ENCODE measurements at regions not wholly inside any gene's neighbourhood (a gene's known extent, or its start where the extent isn't known, plus 50 kb on each side); places are given as distances from the start of the nearest gene placed in this dataset.

DNA sequence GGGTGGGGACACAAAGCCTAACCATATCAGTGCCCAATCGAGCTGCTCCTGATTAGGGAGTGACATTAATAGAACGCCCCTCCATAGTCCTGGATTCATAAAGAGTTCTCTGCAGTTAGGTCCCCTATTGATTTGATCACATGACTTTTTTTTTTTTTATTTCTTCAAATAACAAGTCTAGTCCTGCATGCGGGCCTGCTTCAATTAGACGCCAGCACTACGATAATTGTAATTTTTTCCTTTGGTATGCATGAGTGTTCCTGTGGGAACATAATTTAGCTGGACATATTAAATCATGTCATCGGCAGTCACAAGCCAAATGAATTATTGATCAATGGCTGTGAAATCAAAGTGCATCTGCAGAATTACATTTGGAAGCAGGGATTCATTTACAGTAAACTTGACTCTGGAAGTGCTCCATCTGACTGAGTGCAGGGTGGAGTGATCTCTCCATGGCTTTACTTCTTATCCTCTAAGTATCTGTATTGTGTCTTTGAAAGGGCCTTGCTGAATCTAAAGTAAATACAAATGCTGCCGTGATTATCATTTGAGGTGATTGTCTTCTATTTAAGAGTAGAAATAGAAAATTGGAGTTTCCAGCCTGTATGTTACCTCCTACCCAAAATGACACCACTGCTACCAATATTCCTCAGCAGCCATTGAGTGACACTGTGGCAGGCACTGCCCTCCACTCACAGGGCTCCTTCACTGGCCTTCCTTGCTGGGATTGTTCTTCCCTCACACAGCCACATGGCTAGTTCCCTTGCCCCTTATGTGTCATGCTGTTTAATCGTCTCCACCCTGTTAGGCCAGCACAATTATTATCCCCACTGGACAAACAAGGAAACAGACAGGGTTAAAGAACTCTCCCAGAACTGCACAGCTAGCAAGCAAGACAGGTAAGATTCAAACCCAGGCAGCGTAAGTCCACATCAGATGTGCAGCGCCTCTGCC lies 337.4 kb upstream of the ID2 start:
- Mint-ChIP-seq H3K9me3 (no peaks in the 10 kb centered on the region), H3K27ac (no peak overlapping the region), H3K27me3 (ENCODE audit: insufficient read depth) (no peaks in the 10 kb centered on the region), H3K36me3 (ENCODE audit: low read depth) (no peaks in the 10 kb centered on the region), H3K4me1 (peaks cover 25% of the 10 kb centered on the region), H3K4me3 (no peak overlapping the region)
- H3K27me3 ChIP-seq (ENCODE audit: control insufficient read depth, insufficient read depth, low read length, poor library complexity, severe bottlenecking), result no peaks in the 10 kb centered on the region
- WGBS, 2 experiments (ENCODE audit: insufficient coverage in 1 of 2, insufficient read length in 1 of 2), result 90 to 92% methylated on average over 8 to 10 of the region's 10 CpGs
- H3K4me1 ChIP-seq (ENCODE audit: control insufficient read depth, insufficient read depth, low read length), result peaks cover 11% of the 10 kb centered on the region
- DNase-seq, result peak; percentile 29
- H3K4me3 ChIP-seq (ENCODE audit: low read length), result no peak overlapping the region
- H3K9me3 ChIP-seq (ENCODE audit: control insufficient read depth, low read length), result peaks cover 6% of the 10 kb centered on the region
- H3K27ac ChIP-seq (ENCODE audit: low read depth, low read length), result no peak overlapping the region
- H3K36me3 ChIP-seq (ENCODE audit: control insufficient read depth, insufficient read depth, low read length), result no peaks in the 10 kb centered on the region
- TF ChIP-seq, protein P1, sequence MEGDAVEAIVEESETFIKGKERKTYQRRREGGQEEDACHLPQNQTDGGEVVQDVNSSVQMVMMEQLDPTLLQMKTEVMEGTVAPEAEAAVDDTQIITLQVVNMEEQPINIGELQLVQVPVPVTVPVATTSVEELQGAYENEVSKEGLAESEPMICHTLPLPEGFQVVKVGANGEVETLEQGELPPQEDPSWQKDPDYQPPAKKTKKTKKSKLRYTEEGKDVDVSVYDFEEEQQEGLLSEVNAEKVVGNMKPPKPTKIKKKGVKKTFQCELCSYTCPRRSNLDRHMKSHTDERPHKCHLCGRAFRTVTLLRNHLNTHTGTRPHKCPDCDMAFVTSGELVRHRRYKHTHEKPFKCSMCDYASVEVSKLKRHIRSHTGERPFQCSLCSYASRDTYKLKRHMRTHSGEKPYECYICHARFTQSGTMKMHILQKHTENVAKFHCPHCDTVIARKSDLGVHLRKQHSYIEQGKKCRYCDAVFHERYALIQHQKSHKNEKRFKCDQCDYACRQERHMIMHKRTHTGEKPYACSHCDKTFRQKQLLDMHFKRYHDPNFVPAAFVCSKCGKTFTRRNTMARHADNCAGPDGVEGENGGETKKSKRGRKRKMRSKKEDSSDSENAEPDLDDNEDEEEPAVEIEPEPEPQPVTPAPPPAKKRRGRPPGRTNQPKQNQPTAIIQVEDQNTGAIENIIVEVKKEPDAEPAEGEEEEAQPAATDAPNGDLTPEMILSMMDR (conservative IDR thresholded peaks at IDR 0.05), result no peak
- no peak overlapping the region for H3K9ac ChIP-seq (ENCODE audit: extremely low read depth, low read length, poor library complexity, severe bottlenecking)

DNA sequence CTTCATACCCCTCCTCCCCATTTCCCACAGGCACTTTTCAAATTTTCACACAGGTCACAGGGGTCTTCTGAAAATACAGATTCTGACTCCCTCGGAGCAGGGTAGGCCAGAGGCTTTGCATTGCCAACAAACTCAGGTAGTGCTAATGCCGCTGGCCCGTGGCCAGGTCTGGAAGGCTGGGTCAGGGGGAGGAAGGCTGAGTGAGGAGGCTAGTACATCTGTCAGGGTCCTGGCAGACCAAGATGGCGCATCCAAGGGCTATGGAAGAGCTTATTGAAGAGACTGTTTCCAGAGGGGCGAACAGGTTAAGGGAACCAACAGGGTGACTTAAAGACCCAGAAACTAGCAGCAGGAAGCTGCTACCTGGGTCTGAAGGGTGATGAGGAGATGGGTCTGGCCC lies 336.7 kb upstream of the ID2 start:
- Histone ChIP-seq H3K27ac (ENCODE audit: low read depth, low read length) (no peak overlapping the region), H3K4me3 (ENCODE audit: low read length) (no peak overlapping the region), H3K9ac (ENCODE audit: extremely low read depth, low read length, poor library complexity, severe bottlenecking) (no peak overlapping the region), H3K9me3 (ENCODE audit: control insufficient read depth, low read length) (peaks cover 6% of the 10 kb centered on the region), H3K4me1 (ENCODE audit: control insufficient read depth, insufficient read depth, low read length) (peaks cover 13% of the 10 kb centered on the region), H3K36me3 (ENCODE audit: control insufficient read depth, insufficient read depth, low read length) (no peaks in the 10 kb centered on the region), H3K27me3 (ENCODE audit: control insufficient read depth, insufficient read depth, low read length, poor library complexity, severe bottlenecking) (no peaks in the 10 kb centered on the region)
- peaks cover 29% of the 10 kb centered on the region for H3K4me1 Mint-ChIP-seq
- H3K4me3 Mint-ChIP-seq, result no peak overlapping the region
- TF ChIP-seq, protein P1 (conservative IDR thresholded peaks at IDR 0.05), result no peak
- WGBS, 2 experiments (ENCODE audit: insufficient coverage in 1 of 2, insufficient read length in 1 of 2), result 98 to 99% methylated on average over 5 of the region's 5 CpGs
- H3K27me3 Mint-ChIP-seq (ENCODE audit: insufficient read depth), result no peaks in the 10 kb centered on the region
- H3K36me3 Mint-ChIP-seq (ENCODE audit: low read depth), result no peaks in the 10 kb centered on the region
- no peak for DNase-seq
- H3K27ac Mint-ChIP-seq, result no peak overlapping the region
- H3K9me3 Mint-ChIP-seq, result no peaks in the 10 kb centered on the region

- no peaks in the 10 kb centered on the region for H3K36me3 ChIP-seq (ENCODE audit: control insufficient read depth, insufficient read depth, low read length)
- Mint-ChIP-seq H3K27me3 (ENCODE audit: insufficient read depth) (no peaks in the 10 kb centered on the region), H3K27ac (no peak overlapping the region), H3K4me1 (peaks cover 29% of the 10 kb centered on the region), H3K4me3 (no peak overlapping the region), H3K9me3 (no peaks in the 10 kb centered on the region), H3K36me3 (ENCODE audit: low read depth) (no peaks in the 10 kb centered on the region)
- WGBS, 2 experiments (ENCODE audit: insufficient coverage in 1 of 2, insufficient read length in 1 of 2), result 0 to 81% methylated on average over 1 to 7 of the region's 7 CpGs
- H3K27me3 ChIP-seq (ENCODE audit: control insufficient read depth, insufficient read depth, low read length, poor library complexity, severe bottlenecking), result no peaks in the 10 kb centered on the region
- H3K9me3 ChIP-seq (ENCODE audit: control insufficient read depth, low read length), result peaks cover 6% of the 10 kb centered on the region
- no peak overlapping the region for H3K27ac ChIP-seq (ENCODE audit: low read depth, low read length)
- TF ChIP-seq, protein P1 (conservative IDR thresholded peaks at IDR 0.05), result no peak
- no peak overlapping the region for H3K4me3 ChIP-seq (ENCODE audit: low read length)
- H3K9ac ChIP-seq (ENCODE audit: extremely low read depth, low read length, poor library complexity, severe bottlenecking), result no peak overlapping the region
- no peak for DNase-seq
- H3K4me1 ChIP-seq (ENCODE audit: control insufficient read depth, insufficient read depth, low read length), result peaks cover 13% of the 10 kb centered on the region
Measured at GRCh38 chr2:8346208-8346607, 335.6 kb upstream of the ID2 start.

Data from endodermal cell (in vitro differentiated cells).